ENCODE measurements at regions not wholly inside any gene's neighbourhood (a gene's known extent, or its start where the extent isn't known, plus 50 kb on each side); places are given as distances from the start of the nearest gene placed in this dataset.
A peak's percentile ranks its signal among the peaks of the same experiment; 100 is the strongest.
"Not testable (repeated sequence)": the region's sequence is repeated elsewhere in the genome, so short reads cannot be mapped to it uniquely, and the experiment has no call there.

GRCh38 chr3:61445924-61446323, 115.4 kb upstream of the PTPRG start:
- no peak for DNase-seq

GRCh38 chr3:61446341-61446740, 115.0 kb upstream of the PTPRG start:
- no peak for DNase-seq

GRCh38 chr3:61448378-61448777, 113.0 kb upstream of the PTPRG start:
- no peak for DNase-seq

- DNase-seq: no peak
Observed at GRCh38 chr3:61449327-61450040, 111.9 kb upstream of the PTPRG start.

- DNase-seq: no peak
Observed at GRCh38 chr3:61450866-61451265, 110.5 kb upstream of the PTPRG start.

GRCh38 chr3:61451841-61452240, 109.5 kb upstream of the PTPRG start:
- no peak for DNase-seq

- no peak for DNase-seq
Observed at GRCh38 chr3:61452535-61453090, 108.8 kb upstream of the PTPRG start.

- no peak for DNase-seq
Observed at GRCh38 chr3:61454006-61454585, 107.3 kb upstream of the PTPRG start.

- no peak for DNase-seq
Observed at GRCh38 chr3:61454801-61455200, 106.6 kb upstream of the PTPRG start.

GRCh38 chr3:61460636-61461035, 100.7 kb upstream of the PTPRG start:
- no peak for DNase-seq

- peak; percentile 82 for DNase-seq
Observed at GRCh38 chr3:61463191-61463590, 98.2 kb upstream of the PTPRG start.

- no peak for DNase-seq
Observed at GRCh38 chr3:61464518-61465140, 96.7 kb upstream of the PTPRG start.

- DNase-seq: no peak
Observed at GRCh38 chr3:61466357-61466756, 95.0 kb upstream of the PTPRG start.

GRCh38 chr3:61483997-61484396, 77.4 kb upstream of the PTPRG start:
- no peak for DNase-seq

GRCh38 chr3:61493339-61493738, 68.0 kb upstream of the PTPRG start:
- no peak for DNase-seq

GRCh38 chr3:61494309-61494708, 67.1 kb upstream of the PTPRG start:
- not testable (repeated sequence) for DNase-seq

- no peak for DNase-seq
Observed at GRCh38 chr3:61497463-61497862, 63.9 kb upstream of the PTPRG start.

- no peak for DNase-seq
Observed at GRCh38 chr3:61505197-61505596, 56.2 kb upstream of the PTPRG start.

GRCh38 chr3:61507946-61508345, 53.4 kb upstream of the PTPRG start:
- DNase-seq: no peak
